Esophagus squamous epithelium (tissue), 4 donors: ENCODE measurements at regions not wholly inside any gene's neighbourhood (a gene's known extent, or its start where the extent isn't known, plus 50 kb on each side); places are given as distances from the start of the nearest gene placed in this dataset.

Experiments
- CTCF ChIP-seq, 6 experiments: fragments of 450-650 bp in 4 of 6; fragments of 200-600 bp in 2 of 6; sonication (generic) in 2 of 6; IDR thresholded peaks; one replicate each; pipeline ENCODE4 v1.5.1; 2016 to 2019; ENCODE audit warnings: antibody characterized with exemption in 6 of 6, mild to moderate bottlenecking in 4 of 6, moderate library complexity in 4 of 6
- POLR2A ChIP-seq, 4 donors: fragments of 450-650 bp; IDR thresholded peaks; one replicate each; pipeline ENCODE4 v1.6.1; 2017; ENCODE audit warnings: antibody characterized with exemption in 4 of 4, mild to moderate bottlenecking in 4 of 4, moderate library complexity in 3 of 4

- TF ChIP-seq CTCF (IDR thresholded peaks at IDR 0.05), result no peak
- no peak for TF ChIP-seq POLR2A (IDR thresholded peaks at IDR 0.05)
These were observed 50.4 kb upstream of the MAP3K7 start for GRCh38 chr6:90637320-90637719.
